COLO668 (cell line): ENCODE measurements at regions not wholly inside any gene's neighbourhood (a gene's known extent, or its start where the extent isn't known, plus 50 kb on each side); places are given as distances from the start of the nearest gene placed in this dataset.
"Not testable (repeated sequence)": the region's sequence is repeated elsewhere in the genome, so short reads cannot be mapped to it uniquely, and the experiment has no call there.

ENCODE experiments used
- DNase-seq: peaks from one replicate; lab custom pipeline; 2025; ENCODE audit not compliant: unreplicated experiment; lab: John Stamatoyannopoulos, UW

GRCh38 chr14:22344673-22345072 lies 244.4 kb downstream of the DAD1 start:
- no peak for DNase-seq

GRCh38 chr14:22344209-22344608 lies 244.8 kb downstream of the DAD1 start:
- DNase-seq: not testable (repeated sequence)

GRCh38 chr14:22341049-22341448 lies 248.0 kb downstream of the DAD1 start:
- no peak for DNase-seq

GRCh38 chr14:22338917-22339715 lies 249.9 kb downstream of the DAD1 start:
- DNase-seq: no peak

- no peak for DNase-seq
These were observed 250.6 kb downstream of the DAD1 start for GRCh38 chr14:22338381-22338780.

- DNase-seq: no peak
These were observed 251.1 kb downstream of the DAD1 start for GRCh38 chr14:22337938-22338337.

GRCh38 chr14:22337521-22337920 lies 251.5 kb downstream of the DAD1 start:
- DNase-seq: no peak

GRCh38 chr14:22336031-22336430 lies 253.0 kb downstream of the DAD1 start:
- peak; percentile 30 for DNase-seq

GRCh38 chr14:22334627-22335026 lies 254.4 kb downstream of the DAD1 start:
- DNase-seq: peak; percentile 53

GRCh38 chr14:22334275-22334577 lies 254.8 kb downstream of the DAD1 start:
- DNase-seq: no peak

GRCh38 chr14:22333422-22334274 lies 255.4 kb downstream of the DAD1 start:
- DNase-seq: peak; percentile 67

GRCh38 chr14:22332686-22333421 lies 256.2 kb downstream of the DAD1 start:
- DNase-seq: peak; percentile 37

- no peak for DNase-seq
These were observed 259.7 kb downstream of the DAD1 start for GRCh38 chr14:22329371-22329770.

- DNase-seq: no peak
These were observed 263.2 kb downstream of the DAD1 start for GRCh38 chr14:22325676-22326400.

- DNase-seq: no peak
These were observed 268.7 kb downstream of the DAD1 start for GRCh38 chr14:22320362-22320750.

- DNase-seq: peak; percentile 64
These were observed 269.3 kb downstream of the DAD1 start for GRCh38 chr14:22319526-22320361.

- no peak for DNase-seq
These were observed 270.1 kb downstream of the DAD1 start for GRCh38 chr14:22318951-22319350.

GRCh38 chr14:22316473-22316872 lies 272.6 kb downstream of the DAD1 start:
- DNase-seq: no peak

- DNase-seq: no peak
These were observed 273.7 kb downstream of the DAD1 start for GRCh38 chr14:22315336-22315735.

- DNase-seq: peak; percentile 31
These were observed 274.7 kb downstream of the DAD1 start for GRCh38 chr14:22314183-22314820.
